ENCODE measurements at regions not wholly inside any gene's neighbourhood (a gene's known extent, or its start where the extent isn't known, plus 50 kb on each side); places are given as distances from the start of the nearest gene placed in this dataset.

DNA sequence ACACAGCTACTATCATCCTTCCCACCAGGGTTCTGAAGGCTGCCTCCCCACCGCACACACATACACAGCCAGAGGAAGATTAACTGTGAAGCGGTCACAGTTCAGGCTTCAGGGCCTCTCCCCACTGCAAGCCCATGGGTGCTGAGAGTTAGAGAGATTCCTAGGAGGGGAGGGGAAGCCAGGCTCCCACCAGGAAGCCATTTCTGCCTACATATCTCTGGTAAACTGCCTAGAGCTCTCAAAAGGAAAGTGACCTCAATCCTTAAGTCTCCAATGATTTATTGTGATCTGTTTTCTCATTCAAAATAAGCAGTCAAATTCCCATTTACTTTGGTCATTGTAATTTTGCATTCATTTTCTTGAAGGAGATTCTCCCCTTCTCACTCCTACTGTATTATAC, 141.0 kb upstream of the BNIP2 start:
- DNase-seq (ENCODE audit: low read depth) (no peak), FAIRE-seq (no peak)
- Histone ChIP-seq H3K27me3 (ENCODE audit: control insufficient read depth, insufficient read depth, low read length) (no peaks in the 10 kb centered on the region), H3K36me3 (ENCODE audit: control insufficient read depth, insufficient read depth, low read length) (no peaks in the 10 kb centered on the region), H3K4me3 (ENCODE audit: low read depth, low read length) (no peak overlapping the region)
- TF ChIP-seq, protein P1, sequence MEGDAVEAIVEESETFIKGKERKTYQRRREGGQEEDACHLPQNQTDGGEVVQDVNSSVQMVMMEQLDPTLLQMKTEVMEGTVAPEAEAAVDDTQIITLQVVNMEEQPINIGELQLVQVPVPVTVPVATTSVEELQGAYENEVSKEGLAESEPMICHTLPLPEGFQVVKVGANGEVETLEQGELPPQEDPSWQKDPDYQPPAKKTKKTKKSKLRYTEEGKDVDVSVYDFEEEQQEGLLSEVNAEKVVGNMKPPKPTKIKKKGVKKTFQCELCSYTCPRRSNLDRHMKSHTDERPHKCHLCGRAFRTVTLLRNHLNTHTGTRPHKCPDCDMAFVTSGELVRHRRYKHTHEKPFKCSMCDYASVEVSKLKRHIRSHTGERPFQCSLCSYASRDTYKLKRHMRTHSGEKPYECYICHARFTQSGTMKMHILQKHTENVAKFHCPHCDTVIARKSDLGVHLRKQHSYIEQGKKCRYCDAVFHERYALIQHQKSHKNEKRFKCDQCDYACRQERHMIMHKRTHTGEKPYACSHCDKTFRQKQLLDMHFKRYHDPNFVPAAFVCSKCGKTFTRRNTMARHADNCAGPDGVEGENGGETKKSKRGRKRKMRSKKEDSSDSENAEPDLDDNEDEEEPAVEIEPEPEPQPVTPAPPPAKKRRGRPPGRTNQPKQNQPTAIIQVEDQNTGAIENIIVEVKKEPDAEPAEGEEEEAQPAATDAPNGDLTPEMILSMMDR (IDR thresholded peaks at IDR 0.05; ENCODE audit: insufficient read depth, low read length, severe bottlenecking) = no peak

GRCh38 chr15:59828861-59829260, 139.7 kb upstream of the BNIP2 start:
- Histone ChIP-seq H3K36me3 (ENCODE audit: control insufficient read depth, insufficient read depth, low read length) (no peaks in the 10 kb centered on the region), H3K4me3 (ENCODE audit: low read depth, low read length) (no peak overlapping the region), H3K27me3 (ENCODE audit: control insufficient read depth, insufficient read depth, low read length) (no peaks in the 10 kb centered on the region)
- FAIRE-seq (no peak), DNase-seq (ENCODE audit: low read depth) (no peak)
- TF ChIP-seq, protein P1 (IDR thresholded peaks at IDR 0.05; ENCODE audit: insufficient read depth, low read length, severe bottlenecking) = no peak

GRCh38 chr15:59828263-59828662, 139.1 kb upstream of the BNIP2 start:
- no peaks in the 10 kb centered on the region for H3K27me3 ChIP-seq (ENCODE audit: control insufficient read depth, insufficient read depth, low read length)
- no peaks in the 10 kb centered on the region for H3K36me3 ChIP-seq (ENCODE audit: control insufficient read depth, insufficient read depth, low read length)
- DNase-seq (ENCODE audit: low read depth) (peak; percentile 25), FAIRE-seq (no peak)
- TF ChIP-seq, protein P1 (IDR thresholded peaks at IDR 0.05; ENCODE audit: insufficient read depth, low read length, severe bottlenecking) = no peak
- H3K4me3 ChIP-seq (ENCODE audit: low read depth, low read length) = no peak overlapping the region

DNA sequence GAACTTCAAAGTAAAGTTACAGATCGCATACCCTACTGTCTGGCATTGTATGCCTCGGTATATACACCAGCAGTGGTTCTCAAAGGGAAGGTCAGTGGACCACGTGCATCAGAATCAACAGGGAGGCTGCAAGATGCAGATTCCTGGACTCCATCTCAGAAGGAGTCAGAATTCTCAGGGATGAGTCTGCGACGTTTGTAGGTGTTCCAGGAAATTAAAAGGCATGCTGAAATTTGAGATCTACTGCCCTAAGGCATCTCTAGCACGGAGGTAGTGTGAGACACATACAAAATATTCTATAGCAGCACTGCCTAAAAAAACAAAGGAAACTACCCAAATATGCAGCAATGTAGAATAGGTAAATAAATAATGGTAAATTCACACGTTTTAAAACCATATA, 136.8 kb upstream of the BNIP2 start:
- Histone ChIP-seq H3K27me3 (ENCODE audit: control insufficient read depth, insufficient read depth, low read length) (no peaks in the 10 kb centered on the region), H3K4me3 (ENCODE audit: low read depth, low read length) (no peak overlapping the region), H3K36me3 (ENCODE audit: control insufficient read depth, insufficient read depth, low read length) (no peaks in the 10 kb centered on the region)
- DNase-seq (ENCODE audit: low read depth) (peak; percentile 89), FAIRE-seq (peak; percentile 96)
- TF ChIP-seq, protein P1 (IDR thresholded peaks at IDR 0.05; ENCODE audit: insufficient read depth, low read length, severe bottlenecking) = no peak

- Histone ChIP-seq H3K27me3 (ENCODE audit: control insufficient read depth, insufficient read depth, low read length) (peaks cover 8% of the 10 kb centered on the region), H3K36me3 (ENCODE audit: control insufficient read depth, insufficient read depth, low read length) (no peaks in the 10 kb centered on the region), H3K4me3 (ENCODE audit: low read depth, low read length) (no peak overlapping the region)
- FAIRE-seq (no peak), DNase-seq (ENCODE audit: low read depth) (no peak)
- TF ChIP-seq, protein P1 (IDR thresholded peaks at IDR 0.05; ENCODE audit: insufficient read depth, low read length, severe bottlenecking) = no peak
Observed at GRCh38 chr15:59821286-59821685, 132.2 kb upstream of the BNIP2 start.

DNA sequence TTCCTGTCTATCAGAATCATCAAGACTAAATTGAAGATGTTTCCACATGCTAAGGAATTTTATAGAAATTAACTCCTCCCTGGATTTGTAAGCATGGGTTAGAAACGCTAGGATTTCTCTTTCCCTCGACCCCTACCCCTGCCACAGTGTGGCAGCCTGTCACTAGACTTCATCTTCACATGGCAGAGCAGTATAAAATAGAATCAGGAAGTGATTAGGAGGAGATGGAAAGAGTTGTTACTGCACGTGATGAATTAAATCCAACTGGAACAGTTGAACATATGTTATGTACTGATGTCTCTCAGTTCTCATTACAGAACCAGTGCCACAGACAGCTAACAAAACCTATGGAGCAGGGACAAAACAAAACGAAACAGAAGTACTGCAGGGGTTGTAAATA, 130.0 kb upstream of the BNIP2 start:
- TF ChIP-seq, protein P1 (IDR thresholded peaks at IDR 0.05; ENCODE audit: insufficient read depth, low read length, severe bottlenecking) = no peak
- DNase-seq (ENCODE audit: low read depth) = no peak
- no peaks in the 10 kb centered on the region for H3K36me3 ChIP-seq (ENCODE audit: control insufficient read depth, insufficient read depth, low read length)
- no peak overlapping the region for H3K4me3 ChIP-seq (ENCODE audit: low read depth, low read length)
- peaks cover 14% of the 10 kb centered on the region for H3K27me3 ChIP-seq (ENCODE audit: control insufficient read depth, insufficient read depth, low read length)
- no peak for FAIRE-seq
